Thyroid gland (tissue), 4 donors: ENCODE measurements at regions not wholly inside any gene's neighbourhood (a gene's known extent, or its start where the extent isn't known, plus 50 kb on each side); places are given as distances from the start of the nearest gene placed in this dataset.
A peak's percentile ranks its signal among the peaks of the same experiment; 100 is the strongest.

ENCODE experiments used
- DNase-seq, 2 donors: peaks; one replicate each; pipeline ENCODE4 v3.0.0-alpha.2; 2019
- H3K27ac ChIP-seq, 3 donors: fragments of 200-600 bp; sonication (generic); 1 replicate in 2 of 3; 2 replicates in 1 of 3; pipeline ENCODE4 v1.5.1; 2016 to 2019; ENCODE audit warnings: mild to moderate bottlenecking in 1 of 3, moderate library complexity in 1 of 3
- H3K27me3 ChIP-seq: fragments of 200-600 bp; sonication (generic); one replicate; pipeline ENCODE4 v1.5.1; 2019
- H3K36me3 ChIP-seq, 2 donors: fragments of 200-600 bp; sonication (generic); one replicate each; pipeline ENCODE4 v1.5.1; 2016 to 2019
- H3K4me1 ChIP-seq, 2 donors: fragments of 200-600 bp; sonication (generic); one replicate each; pipeline ENCODE4 v1.5.1; 2017 to 2019
- H3K4me3 ChIP-seq, 3 donors: fragments of 200-600 bp; sonication (generic); replicated peaks in 1 of 3; 1 replicate in 2 of 3; 2 replicates in 1 of 3; pipeline ENCODE4 v1.5.1; 2016; ENCODE audit warnings: mild to moderate bottlenecking in 1 of 3
- H3K9me3 ChIP-seq: fragments of 200-600 bp; sonication (generic); one replicate; pipeline ENCODE4 v1.5.1; 2017
- POLR2A ChIP-seq, 2 donors: fragments of 450-650 bp; IDR thresholded peaks; one replicate each; pipeline ENCODE4 v1.6.1; 2017; ENCODE audit warnings: antibody characterized with exemption in 2 of 2, mild to moderate bottlenecking in 2 of 2, moderate library complexity in 1 of 2
- WGBS, 2 donors: methylation state at CpG; one replicate each; pipeline ENCODE4 v1.1.5; 2017; 5-methylcytosine and 5-hydroxymethylcytosine counted together
- intact Hi-C: fragments of 100-400 bp; cut with DNase I; formaldehyde crosslinking; loops from one replicate; pipeline ENCODE4 v1.15.1; 2023
- TF ChIP-seq, protein P1 (sequence below), 6 experiments: fragments of 200-600 bp in 3 of 6; fragments of 450-650 bp in 3 of 6; sonication (generic) in 3 of 6; IDR thresholded peaks; one replicate each; pipeline ENCODE4 v1.5.1; 2016 to 2019; ENCODE audit warnings: antibody characterized with exemption in 6 of 6, mild to moderate bottlenecking in 2 of 6, inconsistent platforms in 1 of 6, moderate library complexity in 1 of 6

DNA sequence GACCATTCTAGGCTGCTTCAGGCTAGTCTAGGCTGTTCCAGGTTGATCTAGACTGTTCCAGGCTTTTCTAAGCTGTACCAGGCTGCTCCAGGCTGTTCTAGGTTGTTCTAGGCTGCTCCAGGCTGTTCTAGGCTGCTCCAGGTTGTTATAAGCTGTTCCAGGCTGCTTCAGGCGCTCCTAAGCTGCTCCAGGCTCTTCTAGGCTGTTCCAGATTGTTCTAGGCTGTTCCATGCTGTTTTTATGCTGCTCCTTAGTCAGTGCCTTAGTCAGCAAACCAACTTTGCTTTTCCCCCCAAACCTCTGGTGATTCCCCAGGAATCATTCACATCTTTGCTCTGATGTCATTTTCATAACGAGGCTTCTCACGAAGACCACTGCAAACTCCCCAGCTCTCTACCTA, 171.4 kb upstream of the GALNT2 start:
- DNase-seq = no peak
- no peak overlapping the region for H3K27ac ChIP-seq
- WGBS, 2 donors = 86 to 90% methylated on average over 3 of the region's 3 CpGs
- no peaks in the 10 kb centered on the region for H3K9me3 ChIP-seq
- no peaks in the 10 kb centered on the region for H3K27me3 ChIP-seq
- peaks cover 5 to 8% of the 10 kb centered on the region in 2 donors for H3K4me1 ChIP-seq
- H3K36me3 ChIP-seq = no peaks in the 10 kb centered on the region
- TF ChIP-seq POLR2A (IDR thresholded peaks at IDR 0.05) = no peak
- TF ChIP-seq, protein P1, sequence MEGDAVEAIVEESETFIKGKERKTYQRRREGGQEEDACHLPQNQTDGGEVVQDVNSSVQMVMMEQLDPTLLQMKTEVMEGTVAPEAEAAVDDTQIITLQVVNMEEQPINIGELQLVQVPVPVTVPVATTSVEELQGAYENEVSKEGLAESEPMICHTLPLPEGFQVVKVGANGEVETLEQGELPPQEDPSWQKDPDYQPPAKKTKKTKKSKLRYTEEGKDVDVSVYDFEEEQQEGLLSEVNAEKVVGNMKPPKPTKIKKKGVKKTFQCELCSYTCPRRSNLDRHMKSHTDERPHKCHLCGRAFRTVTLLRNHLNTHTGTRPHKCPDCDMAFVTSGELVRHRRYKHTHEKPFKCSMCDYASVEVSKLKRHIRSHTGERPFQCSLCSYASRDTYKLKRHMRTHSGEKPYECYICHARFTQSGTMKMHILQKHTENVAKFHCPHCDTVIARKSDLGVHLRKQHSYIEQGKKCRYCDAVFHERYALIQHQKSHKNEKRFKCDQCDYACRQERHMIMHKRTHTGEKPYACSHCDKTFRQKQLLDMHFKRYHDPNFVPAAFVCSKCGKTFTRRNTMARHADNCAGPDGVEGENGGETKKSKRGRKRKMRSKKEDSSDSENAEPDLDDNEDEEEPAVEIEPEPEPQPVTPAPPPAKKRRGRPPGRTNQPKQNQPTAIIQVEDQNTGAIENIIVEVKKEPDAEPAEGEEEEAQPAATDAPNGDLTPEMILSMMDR (IDR thresholded peaks at IDR 0.05) = no peak
- intact Hi-C loops = no loop called here
- no peak overlapping the region for H3K4me3 ChIP-seq

DNA sequence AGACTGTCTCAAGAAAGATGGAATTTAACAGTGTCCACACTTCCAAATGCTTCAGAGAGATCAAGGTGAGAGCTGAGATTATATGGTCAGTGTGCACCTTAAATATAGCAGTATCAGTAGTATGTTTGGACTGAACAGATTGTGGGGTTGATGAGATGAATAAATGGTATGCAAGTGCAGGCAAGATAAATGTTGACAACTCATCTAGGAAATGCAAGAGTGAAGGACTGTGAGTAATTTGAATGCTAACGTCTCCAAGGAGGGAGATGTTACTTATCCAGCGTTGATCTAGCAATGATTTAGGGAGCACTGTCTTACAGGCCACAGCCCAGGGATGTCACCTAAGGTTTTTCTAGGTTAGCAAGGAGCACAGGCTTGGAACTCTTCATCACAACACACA, 170.7 kb upstream of the GALNT2 start:
- Histone ChIP-seq H3K36me3 (no peaks in the 10 kb centered on the region), H3K27me3 (no peaks in the 10 kb centered on the region), H3K4me1 (peaks cover 5 to 8% of the 10 kb centered on the region in 2 donors), H3K9me3 (no peaks in the 10 kb centered on the region), H3K27ac (no peak overlapping the region), H3K4me3 (no peak overlapping the region)
- no peak for DNase-seq
- WGBS, 2 donors = 87 to 96% methylated on average over 2 of the region's 2 CpGs
- intact Hi-C loops = no loop called here
- TF ChIP-seq POLR2A (IDR thresholded peaks at IDR 0.05) = no peak

DNA sequence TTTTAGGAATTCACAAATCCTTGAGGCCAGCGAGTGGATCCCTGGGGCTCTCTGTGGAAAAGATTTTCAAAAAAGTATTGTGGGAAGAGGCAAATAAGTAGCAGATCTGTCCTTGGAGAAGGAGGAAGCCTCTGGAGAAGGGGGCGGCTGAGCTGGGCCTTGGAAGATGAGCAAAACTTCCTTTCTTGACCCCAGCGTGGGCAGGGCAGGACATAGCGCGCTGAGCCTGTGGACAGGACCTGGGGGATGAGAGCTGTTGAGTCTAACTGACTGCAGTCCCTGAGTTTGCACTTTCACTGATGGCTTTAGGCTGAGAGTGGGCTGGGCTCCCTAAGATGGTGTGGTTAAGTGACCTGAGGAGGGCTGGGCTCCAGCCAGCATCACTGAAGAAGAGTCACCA, 170.2 kb upstream of the GALNT2 start:
- DNase-seq = no peak
- intact Hi-C loops = no loop called here
- no peak for TF ChIP-seq POLR2A (IDR thresholded peaks at IDR 0.05)
- TF ChIP-seq, protein P1 (IDR thresholded peaks at IDR 0.05) = no peak
- H3K9me3 ChIP-seq = no peaks in the 10 kb centered on the region
- peak overlapping the region in 1 of 3 donors; percentile 31 for H3K27ac ChIP-seq
- no peaks in the 10 kb centered on the region for H3K27me3 ChIP-seq
- H3K4me3 ChIP-seq = no peak overlapping the region
- 91 to 92% methylated on average over 4 to 5 of the region's 5 CpGs for WGBS, 2 donors
- peaks cover 5 to 8% of the 10 kb centered on the region in 2 donors for H3K4me1 ChIP-seq
- H3K36me3 ChIP-seq = no peaks in the 10 kb centered on the region

DNA sequence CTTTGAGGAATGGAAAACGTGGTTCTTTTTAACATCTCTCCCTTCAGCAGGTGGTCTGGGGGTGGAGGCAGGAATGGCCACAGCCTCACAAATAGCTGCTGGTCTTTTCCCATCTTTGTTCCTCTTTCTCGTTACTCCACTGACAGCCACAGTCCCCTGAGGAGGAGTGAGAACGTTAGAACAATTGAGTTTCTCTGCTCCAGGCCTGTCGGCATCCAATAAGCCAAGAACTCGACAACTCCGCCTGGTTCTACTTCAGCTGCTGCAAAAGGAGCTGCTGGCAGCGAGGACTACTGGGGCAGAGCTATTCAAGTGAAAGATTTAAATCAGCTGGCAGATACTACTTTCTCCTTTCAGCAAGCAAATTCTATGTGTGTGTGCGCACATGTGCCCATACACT, 169.5 kb upstream of the GALNT2 start:
- no peak overlapping the region for H3K4me3 ChIP-seq
- intact Hi-C loops = no loop called here
- TF ChIP-seq, protein P1 (IDR thresholded peaks at IDR 0.05) = no peak
- TF ChIP-seq POLR2A (IDR thresholded peaks at IDR 0.05) = no peak
- H3K9me3 ChIP-seq = no peaks in the 10 kb centered on the region
- H3K27me3 ChIP-seq = no peaks in the 10 kb centered on the region
- H3K36me3 ChIP-seq = no peaks in the 10 kb centered on the region
- peak; percentile 84 to 89 for DNase-seq
- H3K4me1 ChIP-seq = peaks cover 5 to 8% of the 10 kb centered on the region in 2 donors
- H3K27ac ChIP-seq = peak overlapping the region in 2 of 3 donors; percentile 18 to 31
- WGBS, 2 donors = 25 to 29% methylated on average over 8 of the region's 8 CpGs

DNA sequence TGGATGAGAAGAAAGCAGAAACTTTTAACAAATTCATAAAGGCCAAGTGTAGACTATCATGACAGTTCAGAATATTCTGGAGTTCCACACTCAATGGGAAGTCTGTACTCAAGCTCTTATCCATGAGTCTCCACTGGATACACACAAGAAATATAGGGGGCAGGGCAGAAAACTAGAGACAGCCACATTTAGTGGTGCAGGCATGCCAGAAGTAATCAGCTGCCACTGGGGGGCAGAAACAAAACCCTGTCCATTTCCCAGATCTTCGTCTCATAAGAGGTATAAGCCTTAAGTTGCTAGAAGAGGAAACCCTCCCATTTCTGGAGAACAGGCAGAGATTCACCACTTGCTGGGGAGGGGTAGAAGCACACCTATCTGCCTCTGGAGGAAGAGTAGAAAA, 166.8 kb upstream of the GALNT2 start:
- no peak overlapping the region for H3K27ac ChIP-seq
- intact Hi-C loops = no loop called here
- H3K9me3 ChIP-seq = no peaks in the 10 kb centered on the region
- TF ChIP-seq POLR2A (IDR thresholded peaks at IDR 0.05) = no peak
- TF ChIP-seq, protein P1 (IDR thresholded peaks at IDR 0.05) = no peak
- WGBS, 2 donors = 88 to 100% methylated on average over 1 of the region's 1 CpG
- no peak overlapping the region for H3K4me3 ChIP-seq
- H3K27me3 ChIP-seq = no peaks in the 10 kb centered on the region
- H3K4me1 ChIP-seq = peaks cover 5 to 8% of the 10 kb centered on the region in 2 donors
- no peaks in the 10 kb centered on the region for H3K36me3 ChIP-seq
- DNase-seq = no peak

DNA sequence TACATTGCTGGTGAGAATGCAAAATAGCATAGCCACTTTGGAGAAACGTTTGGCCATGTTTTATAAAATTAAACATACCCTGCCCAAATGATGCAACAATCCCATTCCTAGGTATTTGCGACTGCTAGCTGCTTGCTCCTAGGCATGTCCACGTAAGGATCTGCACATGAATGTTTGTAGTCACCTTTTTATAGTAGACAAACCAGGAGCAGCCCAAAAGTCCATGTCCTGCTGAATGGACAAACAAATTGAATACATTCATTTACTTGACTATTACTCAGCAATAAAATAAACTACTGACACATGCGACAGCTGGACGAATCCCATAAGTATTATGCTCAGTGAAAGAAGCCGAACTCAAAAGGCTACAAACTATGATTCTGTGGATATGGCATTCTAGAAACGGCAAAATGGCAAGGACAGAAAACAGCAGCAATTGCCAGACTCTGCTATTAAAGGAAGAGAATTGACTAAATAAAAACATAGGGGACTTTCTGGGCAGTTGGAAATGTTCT, 161.9 kb upstream of the GALNT2 start:
- H3K4me3 ChIP-seq = no peak overlapping the region
- H3K36me3 ChIP-seq = no peaks in the 10 kb centered on the region
- WGBS, 2 donors = 81 to 86% methylated on average over 7 of the region's 7 CpGs
- intact Hi-C loops = no loop called here
- TF ChIP-seq POLR2A (IDR thresholded peaks at IDR 0.05) = no peak
- H3K4me1 ChIP-seq = no peaks in the 10 kb centered on the region
- no peaks in the 10 kb centered on the region for H3K27me3 ChIP-seq
- H3K9me3 ChIP-seq = no peaks in the 10 kb centered on the region
- no peak for DNase-seq
- H3K27ac ChIP-seq = no peak overlapping the region
